ENCODE measurements at regions not wholly inside any gene's neighbourhood (a gene's known extent, or its start where the extent isn't known, plus 50 kb on each side); places are given as distances from the start of the nearest gene placed in this dataset.

DNA sequence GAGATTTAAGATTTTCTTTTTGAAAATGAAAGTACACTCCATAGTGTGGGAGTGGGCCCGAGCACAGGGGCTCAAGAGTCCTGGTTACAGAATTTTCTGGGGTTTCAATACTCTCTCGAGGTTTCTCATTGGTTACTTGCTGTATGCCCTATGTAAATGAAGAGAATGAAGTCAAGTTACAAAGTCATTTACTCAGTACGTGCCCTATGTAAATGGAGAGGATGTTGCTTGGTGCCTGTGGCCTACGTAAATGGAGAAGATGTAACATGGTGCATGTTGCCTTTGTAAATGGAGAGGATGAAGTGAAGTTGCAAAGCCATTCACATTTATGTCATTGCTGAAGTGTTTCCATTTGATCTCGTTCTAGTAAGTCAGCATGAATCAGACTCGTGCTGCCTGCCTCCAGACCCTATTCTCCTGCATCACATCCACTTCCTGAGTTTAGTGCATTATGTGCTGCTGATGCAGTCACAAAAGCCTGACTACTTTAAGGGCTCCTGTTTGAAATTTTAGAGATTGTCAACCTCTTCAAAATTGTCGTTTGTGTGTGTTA, 302.0 kb downstream of the ZBBX start:
- FAIRE-seq (no peak), DNase-seq (ENCODE audit: insufficient read length, low spot score) (no peak)
- no peak for TF ChIP-seq PAX5 (IDR thresholded peaks at IDR 0.05; ENCODE audit: insufficient read depth, low read length, severe bottlenecking)

DNA sequence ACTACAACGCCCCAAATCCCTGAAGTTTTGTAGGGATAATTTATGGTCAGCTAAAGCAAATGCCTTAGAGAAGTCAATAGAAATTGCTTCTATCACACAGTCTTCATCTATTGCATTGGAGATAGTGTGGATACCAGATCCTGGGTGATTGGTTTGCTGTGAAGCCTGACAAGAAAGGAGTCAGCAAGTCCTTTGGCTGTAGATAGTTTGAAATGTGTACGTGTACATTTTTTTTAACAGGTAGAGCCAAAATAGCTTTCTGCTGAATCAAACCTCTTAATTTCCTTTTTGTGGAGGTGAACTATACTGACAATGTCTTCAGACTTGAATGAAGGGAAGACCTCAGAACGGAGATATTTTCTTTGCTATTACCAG, 312.3 kb downstream of the ZBBX start:
- FAIRE-seq: no peak
- TF ChIP-seq POLR2A (IDR thresholded peaks at IDR 0.05; ENCODE audit: low read depth, low read length) (no peak), TAF1 (IDR thresholded peaks at IDR 0.05; ENCODE audit: low read depth, low read length) (no peak), SPI1 (IDR thresholded peaks at IDR 0.05; ENCODE audit: low read depth, low read length) (no peak), POU2F2 (IDR thresholded peaks at IDR 0.05; ENCODE audit: low read depth, low read length) (no peak), POLR2AphosphoS5 (IDR thresholded peaks at IDR 0.05; ENCODE audit: low read depth, low read length) (no peak), PAX5 (IDR thresholded peaks at IDR 0.05; ENCODE audit: insufficient read depth, low read length, severe bottlenecking) (no peak)
- DNase-seq (ENCODE audit: insufficient read length, low spot score): no peak

GRCh38 chr3:167066977-167067786, 312.9 kb downstream of the ZBBX start:
- no peak for DNase-seq (ENCODE audit: insufficient read length, low spot score)
- TF ChIP-seq POLR2AphosphoS5 (IDR thresholded peaks at IDR 0.05; ENCODE audit: low read depth, low read length) (no peak), TAF1 (IDR thresholded peaks at IDR 0.05; ENCODE audit: low read depth, low read length) (no peak), POU2F2 (IDR thresholded peaks at IDR 0.05; ENCODE audit: low read depth, low read length) (no peak), PAX5 (IDR thresholded peaks at IDR 0.05; ENCODE audit: insufficient read depth, low read length, severe bottlenecking) (no peak), POLR2A (IDR thresholded peaks at IDR 0.05; ENCODE audit: low read depth, low read length) (no peak), SPI1 (IDR thresholded peaks at IDR 0.05; ENCODE audit: low read depth, low read length) (no peak)
- no peak for FAIRE-seq

- TF ChIP-seq TAF1 (IDR thresholded peaks at IDR 0.05; ENCODE audit: low read depth, low read length): no peak
- no peak for TF ChIP-seq SPI1 (IDR thresholded peaks at IDR 0.05; ENCODE audit: low read depth, low read length)
- TF ChIP-seq POU2F2 (IDR thresholded peaks at IDR 0.05; ENCODE audit: low read depth, low read length): no peak
- no peak for TF ChIP-seq POLR2A (IDR thresholded peaks at IDR 0.05; ENCODE audit: low read depth, low read length)
- no peak for TF ChIP-seq POLR2AphosphoS5 (IDR thresholded peaks at IDR 0.05; ENCODE audit: low read depth, low read length)
- TF ChIP-seq PAX5 (IDR thresholded peaks at IDR 0.05; ENCODE audit: insufficient read depth, low read length, severe bottlenecking): no peak
- DNase-seq (ENCODE audit: insufficient read length, low spot score): no peak
- no peak for FAIRE-seq
These were observed 322.5 kb downstream of the ZBBX start for GRCh38 chr3:167057581-167057980.

DNA sequence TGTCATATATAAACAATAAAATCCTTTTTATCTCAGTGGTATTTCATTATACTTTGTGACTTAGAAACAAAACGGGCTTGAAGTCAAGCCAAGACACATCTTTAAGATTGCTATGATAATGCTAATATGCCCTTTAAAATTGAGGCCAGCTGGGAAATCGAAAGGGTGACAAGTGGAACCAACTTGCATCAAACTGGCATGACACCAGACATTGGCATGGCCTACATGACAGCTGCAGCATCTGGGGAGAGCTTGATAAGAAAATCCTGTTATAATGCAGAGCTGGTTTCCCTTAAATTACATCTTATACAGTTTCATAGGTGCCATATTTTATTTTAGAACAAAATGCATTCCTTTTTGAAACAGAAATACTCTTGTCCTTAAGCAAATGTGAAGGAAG, 325.2 kb downstream of the ZBBX start:
- DNase-seq (ENCODE audit: insufficient read length, low spot score): no peak
- TF ChIP-seq POLR2A (IDR thresholded peaks at IDR 0.05; ENCODE audit: low read depth, low read length) (no peak), TAF1 (IDR thresholded peaks at IDR 0.05; ENCODE audit: low read depth, low read length) (no peak), PAX5 (IDR thresholded peaks at IDR 0.05; ENCODE audit: insufficient read depth, low read length, severe bottlenecking) (no peak), SPI1 (IDR thresholded peaks at IDR 0.05; ENCODE audit: low read depth, low read length) (no peak), POLR2AphosphoS5 (IDR thresholded peaks at IDR 0.05; ENCODE audit: low read depth, low read length) (no peak), POU2F2 (IDR thresholded peaks at IDR 0.05; ENCODE audit: low read depth, low read length) (no peak)
- FAIRE-seq: no peak

DNA sequence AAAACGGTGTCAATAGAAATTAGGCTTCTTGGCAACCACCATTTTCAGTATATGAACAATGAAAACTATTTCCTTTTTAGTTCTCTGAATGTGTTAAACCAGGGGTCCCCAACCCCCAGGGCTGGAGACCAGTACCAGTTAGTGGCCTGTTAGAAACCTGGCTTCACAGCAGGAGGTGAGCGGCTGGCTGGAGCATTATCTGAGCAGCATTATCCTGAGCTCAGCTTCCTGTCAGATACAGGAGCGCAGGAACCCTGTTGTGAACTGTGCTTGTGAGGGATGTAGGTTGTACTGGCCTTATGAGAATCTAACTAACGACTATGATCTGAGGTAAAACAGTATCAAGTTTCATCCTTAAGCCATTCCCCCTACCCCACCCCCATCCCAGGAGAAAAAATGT, 328.7 kb downstream of the ZBBX start:
- DNase-seq (ENCODE audit: insufficient read length, low spot score): no peak
- FAIRE-seq: no peak

GRCh38 chr3:167033866-167034265, 346.2 kb downstream of the ZBBX start:
- DNase-seq (ENCODE audit: insufficient read length, low spot score) (no peak), FAIRE-seq (no peak)
- no peak for TF ChIP-seq TAF1 (IDR thresholded peaks at IDR 0.05; ENCODE audit: low read depth, low read length)
- TF ChIP-seq POU2F2 (IDR thresholded peaks at IDR 0.05; ENCODE audit: low read depth, low read length): no peak
- no peak for TF ChIP-seq POLR2A (IDR thresholded peaks at IDR 0.05; ENCODE audit: low read depth, low read length)
- no peak for TF ChIP-seq SPI1 (IDR thresholded peaks at IDR 0.05; ENCODE audit: low read depth, low read length)
- TF ChIP-seq POLR2AphosphoS5 (IDR thresholded peaks at IDR 0.05; ENCODE audit: low read depth, low read length): no peak
- TF ChIP-seq PAX5 (IDR thresholded peaks at IDR 0.05; ENCODE audit: insufficient read depth, low read length, severe bottlenecking): no peak

More for the DNA sequence above, 328.7 kb downstream of the ZBBX start:
- TF ChIP-seq SPI1 (IDR thresholded peaks at IDR 0.05; ENCODE audit: low read depth, low read length) (no peak), POU2F2 (IDR thresholded peaks at IDR 0.05; ENCODE audit: low read depth, low read length) (no peak), POLR2AphosphoS5 (IDR thresholded peaks at IDR 0.05; ENCODE audit: low read depth, low read length) (no peak), POLR2A (IDR thresholded peaks at IDR 0.05; ENCODE audit: low read depth, low read length) (no peak), PAX5 (IDR thresholded peaks at IDR 0.05; ENCODE audit: insufficient read depth, low read length, severe bottlenecking) (no peak), TAF1 (IDR thresholded peaks at IDR 0.05; ENCODE audit: low read depth, low read length) (no peak)

DNA sequence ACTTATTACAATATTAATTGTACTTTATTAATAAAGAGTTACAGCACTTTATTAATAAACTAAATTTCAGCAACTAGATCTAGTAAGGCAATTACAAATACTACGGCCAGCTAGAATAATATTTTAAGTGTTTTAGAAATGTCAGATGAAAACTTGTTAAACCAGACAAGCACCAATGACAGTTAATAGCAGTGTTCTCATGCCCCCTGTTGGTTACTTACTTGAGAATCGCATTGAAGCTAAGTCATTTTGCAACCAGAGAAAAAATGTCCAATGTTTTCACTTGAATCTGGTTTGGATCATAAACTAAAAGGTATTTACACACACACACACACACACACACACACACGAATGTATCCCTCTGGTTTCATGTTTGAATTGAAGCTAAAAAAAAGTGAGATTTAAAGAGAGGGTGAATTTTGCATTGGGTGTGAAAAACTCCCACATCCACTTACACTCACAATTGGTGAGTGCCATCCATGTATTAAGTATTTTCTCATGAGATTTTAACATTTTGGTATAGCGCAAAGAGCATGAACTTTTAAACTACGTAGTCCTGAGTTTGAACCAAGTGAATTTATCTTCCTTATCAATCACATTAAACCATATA, 347.7 kb downstream of the ZBBX start:
- no peak for TF ChIP-seq POU2F2 (IDR thresholded peaks at IDR 0.05; ENCODE audit: low read depth, low read length)
- no peak for TF ChIP-seq PAX5 (IDR thresholded peaks at IDR 0.05; ENCODE audit: insufficient read depth, low read length, severe bottlenecking)
- no peak for TF ChIP-seq SPI1 (IDR thresholded peaks at IDR 0.05; ENCODE audit: low read depth, low read length)
- no peak for TF ChIP-seq TAF1 (IDR thresholded peaks at IDR 0.05; ENCODE audit: low read depth, low read length)
- TF ChIP-seq POLR2A (IDR thresholded peaks at IDR 0.05; ENCODE audit: low read depth, low read length): no peak
- no peak for TF ChIP-seq POLR2AphosphoS5 (IDR thresholded peaks at IDR 0.05; ENCODE audit: low read depth, low read length)
- FAIRE-seq (no peak), DNase-seq (ENCODE audit: insufficient read length, low spot score) (no peak)

- FAIRE-seq (no peak), DNase-seq (ENCODE audit: insufficient read length, low spot score) (no peak)
- TF ChIP-seq POLR2AphosphoS5 (IDR thresholded peaks at IDR 0.05; ENCODE audit: low read depth, low read length): no peak
- no peak for TF ChIP-seq POLR2A (IDR thresholded peaks at IDR 0.05; ENCODE audit: low read depth, low read length)
- no peak for TF ChIP-seq SPI1 (IDR thresholded peaks at IDR 0.05; ENCODE audit: low read depth, low read length)
- no peak for TF ChIP-seq TAF1 (IDR thresholded peaks at IDR 0.05; ENCODE audit: low read depth, low read length)
- TF ChIP-seq POU2F2 (IDR thresholded peaks at IDR 0.05; ENCODE audit: low read depth, low read length): no peak
- no peak for TF ChIP-seq PAX5 (IDR thresholded peaks at IDR 0.05; ENCODE audit: insufficient read depth, low read length, severe bottlenecking)
These were observed 348.6 kb downstream of the ZBBX start for GRCh38 chr3:167031364-167032049.
